ENCODE measurements at regions not wholly inside any gene's neighbourhood (a gene's known extent, or its start where the extent isn't known, plus 50 kb on each side); places are given as distances from the start of the nearest gene placed in this dataset.
A peak's percentile ranks its signal among the peaks of the same experiment; 100 is the strongest.

DNA sequence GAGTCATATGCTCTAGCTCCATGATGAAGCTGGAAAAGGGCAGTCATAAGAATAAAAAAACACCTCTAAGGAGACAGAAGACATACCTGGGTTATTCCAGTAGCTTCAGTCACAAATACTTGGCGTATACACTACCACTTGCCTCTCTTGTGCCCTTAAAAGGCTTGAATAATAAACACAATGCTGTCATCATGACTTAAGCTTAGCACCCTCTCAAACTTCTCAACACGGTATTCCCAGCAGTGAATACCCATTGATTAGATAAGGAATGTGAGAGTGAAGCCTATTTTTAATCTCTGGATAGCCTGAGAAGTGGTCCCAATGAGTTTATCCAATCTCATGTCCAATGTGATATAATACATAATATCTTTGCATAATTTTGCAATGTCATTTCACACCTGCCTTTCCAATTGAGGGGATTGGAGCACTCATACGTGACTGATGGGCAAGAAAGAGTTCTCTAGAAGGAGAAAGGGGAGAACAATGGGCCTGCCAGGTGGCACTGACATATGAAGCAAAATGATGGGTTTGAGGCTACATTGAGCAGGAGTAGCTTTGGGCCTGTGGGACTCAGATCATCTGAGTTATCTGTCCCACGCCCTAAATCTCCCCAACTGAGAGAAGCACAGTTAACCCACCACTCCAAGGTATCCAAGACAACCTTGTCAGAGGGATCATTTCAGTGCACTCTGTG, 298.6 kb upstream of the DAB1 start:
- DNase-seq (ENCODE audit: low read depth): no peak

DNA sequence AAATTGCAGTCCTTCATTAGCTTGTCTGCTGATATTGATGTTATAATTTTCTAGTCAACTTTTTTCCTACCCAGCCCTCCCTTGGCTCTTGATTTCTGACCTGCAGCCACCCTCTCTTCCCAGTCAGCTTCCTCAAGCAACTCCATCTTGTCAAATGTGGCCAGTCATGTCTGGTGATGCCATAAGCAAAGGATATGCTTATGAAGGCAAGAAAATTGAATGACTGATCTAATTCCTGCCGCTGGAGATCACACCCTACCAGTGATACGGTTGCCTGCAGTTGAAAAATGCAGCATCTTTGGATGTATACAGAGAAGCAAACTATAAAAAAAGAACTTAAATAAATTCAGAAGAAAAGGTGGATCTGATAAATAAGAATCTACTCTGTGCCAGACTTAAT, 297.1 kb upstream of the DAB1 start:
- DNase-seq (ENCODE audit: low read depth): no peak

DNA sequence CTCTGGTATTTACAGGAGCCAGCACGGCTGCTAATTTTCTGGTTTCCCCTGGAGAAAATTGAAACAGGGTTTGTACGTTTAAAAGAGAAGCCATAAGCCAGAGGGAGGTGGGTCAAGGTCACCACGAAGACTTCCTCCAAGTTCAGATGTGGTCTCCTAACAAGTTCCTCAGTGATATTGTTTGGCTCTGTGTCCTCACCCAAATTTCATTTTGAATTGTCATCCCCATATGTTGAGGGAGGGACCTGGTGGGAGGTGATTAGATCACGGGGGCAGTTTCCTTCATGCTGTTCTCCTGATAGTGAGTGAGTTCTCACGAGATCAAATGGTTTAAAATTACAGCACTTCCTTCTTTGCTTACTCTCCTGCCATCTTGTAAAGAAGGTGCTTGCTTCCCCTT, 295.4 kb upstream of the DAB1 start:
- no peak for DNase-seq (ENCODE audit: low read depth)

DNA sequence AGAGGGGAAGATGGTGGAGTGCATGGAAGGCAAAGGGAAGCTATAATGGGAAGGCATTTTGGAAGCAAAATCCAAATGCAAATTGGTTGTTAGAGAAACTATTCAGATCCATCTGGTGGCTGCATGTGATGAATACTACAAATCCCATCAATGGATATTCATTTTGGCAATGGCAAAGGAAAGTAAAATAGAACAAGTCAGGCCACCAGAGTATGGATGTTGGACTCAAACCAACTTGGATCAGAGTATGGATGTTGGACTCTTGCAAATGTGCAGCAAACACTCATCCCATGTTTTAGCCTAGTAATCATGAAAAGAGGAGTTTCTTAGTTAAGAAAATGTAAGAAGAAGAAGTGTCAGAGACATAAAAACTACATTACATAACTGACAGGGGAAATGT, 289.6 kb upstream of the DAB1 start:
- no peak for DNase-seq (ENCODE audit: low read depth)

DNA sequence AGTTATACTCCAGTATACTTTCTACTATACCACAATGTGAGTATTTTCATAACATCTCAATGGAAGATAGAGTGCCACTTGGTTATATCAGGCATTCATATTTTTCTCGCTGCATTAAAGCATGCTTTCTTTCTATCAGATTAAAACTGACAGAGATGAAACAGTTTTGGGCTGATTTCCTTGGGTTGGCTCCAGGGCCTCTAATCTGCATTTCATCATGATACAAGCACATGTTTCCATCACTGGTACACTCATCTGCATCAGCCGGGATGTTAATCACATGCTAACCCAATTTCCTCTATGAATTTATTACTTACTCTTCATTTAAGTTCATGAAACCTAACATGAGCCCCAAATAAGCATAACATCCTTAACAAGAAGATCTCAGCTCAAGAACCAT, 289.0 kb upstream of the DAB1 start:
- no peak for DNase-seq (ENCODE audit: low read depth)

DNA sequence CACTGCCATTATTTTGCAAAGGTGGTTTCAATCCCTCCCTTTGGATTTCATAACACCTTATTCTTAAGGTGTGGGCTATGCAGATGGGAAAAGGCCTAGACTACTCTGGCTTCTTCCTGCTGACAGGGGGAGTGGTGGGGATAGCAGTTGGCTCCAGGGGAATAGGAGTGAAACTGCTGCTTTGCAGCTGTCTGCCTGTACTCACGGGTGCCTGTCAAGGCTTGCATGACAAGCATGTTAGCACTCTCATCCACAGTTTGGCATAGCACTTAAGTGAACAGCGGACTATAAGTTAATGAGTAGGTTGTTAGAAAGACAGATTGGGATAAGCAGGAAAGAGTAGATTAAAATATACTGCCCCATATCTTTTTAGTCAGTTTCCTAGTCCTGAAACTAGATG, 287.5 kb upstream of the DAB1 start:
- no peak for DNase-seq (ENCODE audit: low read depth)

DNA sequence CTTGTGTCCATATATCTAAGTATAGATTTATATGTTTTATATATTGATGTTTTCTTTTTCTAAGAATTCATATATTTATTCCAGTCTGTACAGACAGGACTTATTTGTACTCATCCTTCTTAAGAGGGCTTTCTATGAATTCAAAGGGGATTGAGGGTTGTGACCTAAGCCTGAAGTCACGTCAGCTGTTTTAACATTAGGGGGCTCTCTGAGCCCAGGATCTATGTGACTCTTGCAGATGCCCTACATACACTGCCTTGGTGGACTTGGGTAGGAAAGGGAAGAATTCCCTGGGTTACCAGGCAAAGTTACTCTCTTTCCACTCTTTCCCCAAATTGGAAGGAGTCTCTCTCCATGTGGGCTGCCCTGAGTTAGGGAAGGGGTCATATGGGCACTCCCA, 283.8 kb upstream of the DAB1 start:
- no peak for DNase-seq (ENCODE audit: low read depth)

DNA sequence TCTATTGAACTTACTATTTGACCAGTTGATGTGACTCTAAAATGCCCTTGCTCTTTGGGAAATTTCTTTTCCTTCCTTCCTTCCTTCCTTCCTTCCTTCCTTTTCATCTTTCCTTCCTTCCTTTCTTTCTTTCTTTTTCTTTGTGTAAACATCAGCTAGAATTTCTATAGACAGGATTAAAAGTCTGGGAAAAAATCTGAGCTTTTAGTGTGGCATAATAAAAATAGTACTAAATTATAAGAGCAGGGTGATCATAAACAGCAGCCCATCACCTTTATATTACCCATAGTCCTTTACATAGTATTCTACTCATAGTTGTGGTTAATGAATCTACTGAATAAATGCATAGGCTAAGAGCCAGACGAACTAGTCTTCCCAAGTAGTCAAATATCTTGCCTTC, 281.0 kb upstream of the DAB1 start:
- DNase-seq (ENCODE audit: low read depth): no peak

DNA sequence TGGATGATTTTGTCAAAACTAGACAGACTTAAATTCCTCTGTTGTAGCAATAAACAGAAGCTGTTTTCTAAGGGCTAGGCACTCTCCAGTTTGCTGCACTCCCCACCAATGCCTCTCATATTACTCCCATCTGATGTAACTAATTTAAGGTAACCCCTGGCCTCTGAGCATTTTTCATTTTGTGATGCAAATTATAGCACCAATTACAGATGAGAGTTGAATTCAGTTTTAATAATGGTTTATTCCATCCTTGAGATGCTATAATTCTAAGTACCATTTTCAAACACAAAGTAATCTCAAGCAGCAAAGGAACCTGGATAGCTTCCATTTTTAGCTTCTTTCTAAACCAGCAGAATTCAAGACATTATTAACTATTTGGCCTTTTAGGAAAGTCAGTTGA, 280.4 kb upstream of the DAB1 start:
- DNase-seq (ENCODE audit: low read depth): no peak

DNA sequence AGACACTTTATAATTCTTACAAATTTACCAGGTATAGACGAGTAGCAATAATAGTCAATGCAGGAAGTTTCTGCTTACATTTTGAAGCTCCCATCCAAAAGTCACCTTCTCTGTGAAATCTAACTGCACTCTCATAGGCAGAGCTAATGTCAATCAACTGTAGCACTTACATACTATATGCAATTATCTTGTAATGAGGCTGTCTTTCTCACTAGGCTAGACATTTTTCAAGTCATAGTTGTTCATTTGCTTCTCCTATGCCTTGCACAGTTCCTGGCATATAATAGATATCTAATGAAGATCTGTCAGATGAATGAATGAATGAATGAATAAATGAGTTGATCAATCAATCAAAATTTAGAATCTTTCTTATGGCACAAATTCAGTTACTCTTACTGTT, 273.0 kb upstream of the DAB1 start:
- no peak for DNase-seq (ENCODE audit: low read depth)

DNA sequence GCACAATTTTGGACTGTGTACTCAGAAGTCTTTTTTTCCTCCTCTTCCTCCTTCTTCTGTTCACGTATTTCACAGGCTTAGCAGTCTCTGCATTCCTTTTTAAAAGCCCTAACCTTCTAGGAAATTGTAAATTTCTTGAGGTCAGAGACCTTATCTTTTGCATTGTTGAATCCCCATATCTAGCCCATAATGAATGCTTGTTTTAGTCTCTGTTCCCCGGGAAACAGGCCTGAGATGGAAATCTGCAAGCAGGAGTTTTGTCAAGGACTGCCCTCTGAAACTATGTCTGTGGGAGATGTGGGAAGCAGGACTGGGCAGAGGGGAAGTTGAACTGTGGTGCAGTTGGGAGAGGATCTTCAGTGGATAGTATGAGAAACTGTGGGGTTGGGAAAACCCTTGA, 272.2 kb upstream of the DAB1 start:
- no peak for DNase-seq (ENCODE audit: low read depth)

DNA sequence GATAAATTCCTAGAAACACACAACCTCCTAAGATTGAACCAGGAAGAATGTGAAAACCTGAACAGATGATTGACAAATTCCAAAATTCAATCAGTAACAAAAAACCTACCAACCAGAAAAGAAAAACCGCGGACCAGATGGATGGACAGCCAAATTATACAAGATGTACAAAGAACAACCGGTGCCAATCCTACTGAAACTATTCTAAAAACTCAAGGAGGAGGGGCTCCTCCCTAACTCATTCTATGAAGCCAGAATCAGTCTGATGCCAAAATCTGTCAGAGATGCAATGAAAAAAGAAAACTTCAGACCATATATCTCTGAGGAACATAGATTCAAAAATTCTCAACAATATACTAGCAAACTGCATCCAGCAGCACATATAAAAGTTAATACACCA, 262.4 kb upstream of the DAB1 start:
- DNase-seq (ENCODE audit: low read depth): no peak

DNA sequence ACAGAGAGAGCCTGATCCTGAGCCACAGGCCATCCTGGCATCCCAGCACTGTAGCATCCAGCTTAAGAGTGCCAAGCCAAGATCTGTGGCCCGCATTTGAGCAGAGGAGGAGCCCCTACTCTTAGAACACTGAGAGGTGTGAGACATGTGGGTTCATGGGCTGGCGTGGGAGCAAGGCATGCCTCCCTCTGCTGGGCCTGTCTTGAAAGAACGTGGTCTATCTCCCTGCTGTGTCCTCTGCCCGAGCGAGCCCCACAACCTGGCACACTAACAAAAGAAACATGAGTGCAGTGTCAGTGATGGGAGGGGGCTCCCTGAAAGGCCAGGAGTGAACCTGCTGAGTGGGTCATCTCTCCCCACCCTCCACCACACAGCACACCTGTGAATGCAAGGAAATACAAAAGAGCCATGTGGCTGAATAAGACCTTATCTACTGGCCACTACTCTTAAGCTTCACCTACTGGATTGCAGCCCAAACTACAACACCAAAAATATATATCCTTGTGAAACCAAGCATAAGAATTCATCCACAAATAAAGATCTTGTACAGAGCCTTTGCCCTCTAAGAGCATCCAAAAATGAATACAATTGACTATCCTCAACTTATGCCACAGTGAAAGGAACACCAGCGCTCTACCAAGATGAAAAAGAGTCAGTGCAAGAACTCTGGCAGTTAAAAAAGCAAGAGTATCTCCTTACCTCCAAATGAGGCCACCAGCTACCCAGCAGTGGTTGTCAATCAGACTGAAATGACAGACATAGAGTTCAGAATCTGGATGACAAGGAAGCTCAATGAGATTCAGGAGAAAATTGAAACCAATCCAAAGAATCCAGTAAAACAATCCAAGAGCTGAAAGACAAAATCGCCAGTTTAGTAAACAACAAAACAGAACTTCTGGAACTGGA, 259.4 kb upstream of the DAB1 start:
- no peak for DNase-seq (ENCODE audit: low read depth)

DNA sequence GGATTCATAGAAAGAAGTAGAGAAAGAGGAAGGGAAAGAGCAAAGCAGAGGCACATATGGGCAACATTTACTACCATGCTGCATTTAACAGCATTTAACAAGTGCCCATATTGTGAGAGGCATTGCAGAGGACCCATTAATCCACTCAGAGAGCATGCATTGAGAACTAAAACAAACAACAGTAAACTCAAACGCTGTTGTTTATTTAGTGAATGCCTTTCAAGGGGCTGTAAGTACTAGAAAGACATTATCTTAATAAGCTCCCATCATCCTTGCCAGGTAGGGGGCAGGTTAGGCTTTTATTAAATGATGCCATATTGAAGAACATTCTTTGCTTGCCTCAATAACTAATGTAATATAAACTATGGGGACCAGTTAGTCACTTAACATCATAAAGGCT, 254.3 kb upstream of the DAB1 start:
- DNase-seq (ENCODE audit: low read depth): no peak

DNA sequence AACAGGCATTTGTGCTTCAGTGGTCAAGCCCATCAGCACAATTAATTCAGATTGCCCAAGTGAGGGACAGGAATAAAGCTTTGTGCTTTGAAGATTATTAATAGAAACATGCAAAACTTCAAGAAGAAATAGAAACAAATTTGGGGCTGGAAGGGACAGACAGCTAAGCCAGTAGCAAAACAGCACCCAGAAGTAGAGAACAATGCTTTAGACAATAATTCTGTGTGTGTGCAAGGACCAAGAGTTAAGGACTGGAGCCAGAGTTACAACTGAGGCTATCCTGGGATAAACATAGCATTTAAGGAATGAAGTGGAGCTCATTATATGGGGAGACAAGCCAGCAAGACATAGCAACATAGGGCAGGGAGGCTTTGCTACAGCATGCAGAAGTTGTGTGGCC, 251.9 kb upstream of the DAB1 start:
- DNase-seq (ENCODE audit: low read depth): no peak

DNA sequence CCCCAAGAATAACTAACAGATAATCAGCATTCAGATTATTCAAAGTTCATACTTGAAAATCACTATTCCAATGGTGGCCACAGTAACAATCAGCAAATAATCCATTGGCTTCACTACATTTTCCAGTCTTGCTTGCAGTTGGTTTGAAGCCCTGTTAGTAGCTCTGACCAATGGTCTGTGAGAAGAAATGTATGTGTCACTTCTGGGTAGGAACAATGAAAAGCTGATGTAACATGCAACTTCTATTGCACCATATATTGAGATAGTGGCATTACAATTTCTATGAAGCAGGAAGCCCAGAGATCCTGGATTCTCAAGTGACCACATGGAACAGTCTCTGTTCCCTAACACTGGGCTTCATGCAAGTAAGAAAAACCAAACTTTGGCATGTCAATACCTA, 250.9 kb upstream of the DAB1 start:
- no peak for DNase-seq (ENCODE audit: low read depth)

DNA sequence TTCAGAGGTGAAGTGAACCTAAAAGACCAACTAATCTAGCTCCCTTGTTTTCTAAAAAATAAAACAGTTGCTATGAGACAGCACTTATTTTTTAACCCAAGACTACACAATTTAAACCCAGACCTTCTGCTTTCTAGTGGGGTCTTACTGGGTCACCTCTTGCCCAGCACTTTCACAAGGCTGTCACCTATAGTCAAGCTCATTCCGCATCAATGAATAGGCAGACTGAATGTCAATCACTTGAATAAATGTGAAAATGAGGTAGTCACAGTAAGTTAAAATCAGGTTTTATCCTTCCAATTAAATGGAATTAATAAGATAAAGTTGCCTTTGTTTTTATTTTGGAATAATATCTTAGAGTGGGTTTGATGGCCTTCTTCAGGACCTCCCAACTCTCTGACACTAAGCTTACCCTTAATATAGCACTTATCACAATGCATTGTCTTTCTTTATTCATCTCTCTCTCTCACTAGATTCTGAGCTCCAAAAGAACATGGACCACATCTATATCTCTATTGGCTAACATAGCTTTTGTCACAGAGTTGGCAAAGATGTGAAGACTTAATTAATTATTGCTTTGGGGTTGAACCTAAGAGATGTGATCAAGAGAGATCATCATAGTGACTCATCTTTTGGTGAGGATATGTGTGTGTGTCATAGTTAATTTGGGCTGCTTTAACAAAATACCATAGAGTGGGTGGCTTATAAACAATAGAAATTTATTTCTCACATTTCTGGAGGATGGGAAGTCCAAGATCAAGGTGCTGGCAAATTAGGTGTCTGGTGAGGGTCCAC, 248.7 kb upstream of the DAB1 start:
- no peak for DNase-seq (ENCODE audit: low read depth)

DNA sequence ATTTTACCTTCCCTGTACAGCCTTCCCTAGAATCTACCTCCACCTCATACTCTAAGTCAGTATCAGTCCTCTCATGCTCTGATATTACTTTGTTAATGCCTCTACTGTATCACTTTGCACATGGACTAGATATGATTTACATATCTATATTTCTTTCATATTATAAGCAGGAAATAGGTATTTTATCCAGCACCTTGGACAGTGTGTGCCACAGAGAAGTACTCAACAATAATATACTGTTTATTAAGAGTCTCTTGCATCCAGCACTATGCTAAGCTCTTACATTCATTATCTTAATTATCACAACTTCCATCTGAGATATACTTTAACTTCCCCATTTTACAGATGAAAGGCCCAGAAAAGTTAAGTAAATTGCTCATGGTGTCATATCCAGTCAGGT, 247.9 kb upstream of the DAB1 start:
- no peak for DNase-seq (ENCODE audit: low read depth)

DNA sequence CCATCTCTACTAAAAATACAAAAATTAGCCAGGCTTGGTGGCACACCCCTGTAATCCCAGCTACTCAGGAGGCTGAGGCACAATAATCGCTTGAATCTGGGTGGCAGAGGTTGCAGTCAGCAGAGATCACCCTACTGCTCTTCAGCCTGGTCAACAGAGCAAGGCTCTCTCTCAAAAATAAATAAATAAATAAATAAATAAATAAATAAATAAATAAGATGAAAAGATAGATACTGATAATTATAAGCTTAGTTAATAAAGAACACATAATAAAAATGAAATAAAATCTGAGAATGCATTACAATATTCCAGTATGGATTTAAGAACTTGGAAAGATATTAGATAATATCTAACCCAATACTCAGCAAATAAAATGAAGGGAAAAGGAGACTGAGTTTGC, 235.9 kb upstream of the DAB1 start:
- no peak for DNase-seq (ENCODE audit: low read depth)

DNA sequence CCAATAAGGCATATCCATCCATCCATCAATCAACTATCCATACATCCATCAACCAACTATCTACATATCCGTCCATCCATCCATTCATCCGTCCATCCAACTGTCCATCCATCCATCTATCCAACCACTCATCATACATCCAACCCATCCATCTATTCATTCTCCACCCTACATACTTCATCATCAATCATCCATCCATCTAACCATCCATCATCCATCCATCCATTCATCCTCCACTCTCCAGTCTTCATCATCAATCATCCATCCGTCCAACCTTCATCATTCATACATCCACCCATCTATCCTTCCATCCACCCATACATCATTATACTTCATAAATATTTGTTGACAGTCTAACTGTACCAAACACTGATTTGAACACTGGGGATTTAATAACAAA, 231.3 kb upstream of the DAB1 start:
- no peak for DNase-seq (ENCODE audit: low read depth)

DNA sequence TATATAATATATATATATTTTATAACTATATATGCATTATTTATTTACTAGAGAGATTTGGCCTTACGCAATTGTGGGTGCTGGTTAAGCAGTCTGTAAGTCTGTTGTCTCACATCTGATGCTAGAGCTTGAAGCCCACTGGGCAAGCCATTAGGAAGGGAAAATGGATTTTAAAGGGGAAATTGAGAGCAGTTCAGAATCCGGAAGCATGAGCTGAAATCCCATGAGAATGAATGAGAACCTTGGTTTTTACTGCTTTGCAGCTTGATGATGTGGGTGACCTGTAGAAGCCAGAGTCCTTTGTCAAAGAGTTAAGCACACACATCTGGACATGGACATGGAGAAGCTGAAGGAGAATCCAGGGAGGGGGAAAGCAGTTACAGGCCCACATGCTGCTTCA, 220.8 kb upstream of the DAB1 start:
- no peak for DNase-seq (ENCODE audit: low read depth)

DNA sequence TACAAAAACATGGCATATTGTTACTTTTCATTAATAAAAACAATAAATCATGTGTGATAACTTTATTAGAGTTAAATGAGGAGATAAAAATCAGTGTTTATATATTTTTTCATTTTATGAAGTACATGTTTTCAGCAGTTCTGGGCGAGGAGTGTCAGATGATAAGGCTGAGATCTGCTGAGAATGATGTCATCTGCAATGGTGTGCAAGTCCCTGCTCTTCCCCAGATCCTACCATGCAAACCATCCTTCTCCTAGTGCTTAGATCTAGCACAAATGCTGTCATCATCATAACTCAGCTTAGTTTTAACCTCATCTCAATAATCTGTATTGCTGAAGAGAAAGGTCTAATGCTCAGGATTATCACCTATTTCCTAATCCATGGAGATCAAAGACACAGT, 214.4 kb upstream of the DAB1 start:
- no peak for DNase-seq (ENCODE audit: low read depth)

DNA sequence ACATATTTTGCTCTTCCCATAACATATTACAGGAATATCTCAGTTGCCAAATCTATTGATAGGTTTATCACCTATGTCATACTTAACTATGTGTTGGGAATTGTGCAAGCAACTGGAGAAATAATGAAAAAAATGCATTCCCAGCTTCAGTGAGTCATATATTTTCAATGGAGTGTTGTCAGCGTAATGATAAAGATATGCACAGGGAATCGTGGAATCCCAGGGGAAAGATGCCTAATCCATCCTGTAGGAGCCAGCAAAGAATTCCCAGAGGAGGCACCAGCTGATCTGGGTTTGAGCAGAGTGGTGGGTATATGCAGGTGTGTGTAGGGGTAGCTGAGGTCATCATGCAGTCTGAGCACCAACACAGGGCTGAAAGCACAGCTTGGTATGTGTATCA, 213.3 kb upstream of the DAB1 start:
- DNase-seq (ENCODE audit: low read depth): peak; percentile 46

Measured in GM04504 (cell line).